ENCODE measurements at regions not wholly inside any gene's neighbourhood (a gene's known extent, or its start where the extent isn't known, plus 50 kb on each side); places are given as distances from the start of the nearest gene placed in this dataset.

- H3K4me2 ChIP-seq (ENCODE audit: low read depth, low read length), result no peak overlapping the region
- intact Hi-C loops (cut with micrococcal nuclease), result no loop called here
- WGBS, 2 experiments (ENCODE audit: extremely low coverage in 2 of 2, insufficient read length in 1 of 2), result no CpG with 5 or more reads among the region's 5 CpGs
Observed at GRCh38 chr13:63873936-63874335, 2458.3 kb upstream of the PCDH20 start.

More at GRCh38 chr13:63873936-63874335, 2458.3 kb upstream of the PCDH20 start:
- Histone ChIP-seq H4K8ac (ENCODE audit: low read depth in 2 of 2, low read length in 2 of 2) (no peak overlapping the region), H4K91ac (ENCODE audit: insufficient read depth, low read depth, low read length) (no peak overlapping the region), H2BK15ac (ENCODE audit: low read depth, low read length) (no peak overlapping the region), H3K27ac (ENCODE audit: insufficient read depth, low read length) (no peak overlapping the region), H2AFZ (replicated peaks; ENCODE audit: low read length, poor library complexity) (no peak overlapping the region), H3K4me1 (ENCODE audit: control insufficient read depth, insufficient read depth, low read length) (no peaks in the 10 kb centered on the region), H3K4me3 (ENCODE audit: insufficient read depth, low read depth, low read length) (no peak overlapping the region), H3K9ac (ENCODE audit: low read depth, low read length) (no peak overlapping the region), H2AK5ac (ENCODE audit: low read depth, low read length) (no peak overlapping the region), H3K18ac (ENCODE audit: low read depth, low read length) (no peak overlapping the region), H3K79me1 (ENCODE audit: low read depth in 1 of 2, low read length in 2 of 2) (no peaks in the 10 kb centered on the region), H2BK20ac (ENCODE audit: low read depth, low read length) (no peak overlapping the region), H4K5ac (ENCODE audit: low read depth, low read length) (no peak overlapping the region), H2BK5ac (ENCODE audit: low read depth, low read length, poor library complexity, severe bottlenecking) (no peak overlapping the region), H3K27me3 (ENCODE audit: control insufficient read depth, insufficient read depth, low read length) (no peaks in the 10 kb centered on the region), H3K36me3 (ENCODE audit: control insufficient read depth, insufficient read depth, low read length) (no peaks in the 10 kb centered on the region), H3K4ac (ENCODE audit: low read depth, low read length) (no peak overlapping the region), H3K9me1 (ENCODE audit: insufficient read depth, low read length) (no peaks in the 10 kb centered on the region), H2BK120ac (ENCODE audit: low read depth, low read length) (no peak overlapping the region), H3K9me3 (ENCODE audit: control insufficient read depth, insufficient read depth, low read length) (no peaks in the 10 kb centered on the region), H3K56ac (ENCODE audit: extremely low read depth, insufficient read depth, low read length) (no peak overlapping the region), H4K20me1 (ENCODE audit: insufficient read depth, low read length) (no peaks in the 10 kb centered on the region), H3K23ac (ENCODE audit: low read depth, low read length) (no peak overlapping the region), H2AK9ac (replicated peaks; ENCODE audit: low read depth, low read length, poor library complexity) (no peak overlapping the region), H3K14ac (replicated peaks; ENCODE audit: low read depth, low read length) (no peak overlapping the region)
- POLR2A ChIA-PET (ENCODE audit: unreplicated experiment), result no interaction called here
- in situ Hi-C loops (cut with MboI; ENCODE audit: low sequenced_read_pairs), result no loop called here
- DNase-seq (no peak), ATAC-seq (ENCODE audit: low read depth) (no peak)
- CTCF ChIA-PET, result no interaction called here
- BruUV-seq (replicated peaks), result no TSS peak
- dilution Hi-C loops (cut with HindIII; ENCODE audit: low sequenced_read_pairs, unreplicated experiment), result no loop called here
- TF ChIP-seq BHLHE40 (IDR thresholded peaks at IDR 0.05; ENCODE audit: low read depth, low read length) (no peak), SMC3 (IDR thresholded peaks at IDR 0.05; ENCODE audit: low read depth, low read length) (no peak), NFE2L2 (IDR thresholded peaks at IDR 0.05; ENCODE audit: low read depth, low read length) (no peak), CEBPB (IDR thresholded peaks at IDR 0.05; ENCODE audit: low read depth, low read length) (no peak), RCOR1 (IDR thresholded peaks at IDR 0.05; ENCODE audit: insufficient replicate concordance, low read length) (no peak), MXI1 (IDR thresholded peaks at IDR 0.05; ENCODE audit: borderline replicate concordance, low read depth, low read length) (no peak), RFX5 (IDR thresholded peaks at IDR 0.05; ENCODE audit: low read depth, low read length) (no peak), MAFK (IDR thresholded peaks at IDR 0.05; ENCODE audit: low read depth, low read length) (no peak)
